B cell (primary cell): ENCODE measurements at regions not wholly inside any gene's neighbourhood (a gene's known extent, or its start where the extent isn't known, plus 50 kb on each side); places are given as distances from the start of the nearest gene placed in this dataset.

ENCODE experiments used
- ATAC-seq: fragments of 200-7000 bp; cut with Tn5 transposase; one replicate; pipeline ENCODE4 v1.10.0; 2021; ENCODE audit warnings: low read depth, mild to moderate bottlenecking, moderate number of reproducible peaks, moderate library complexity
- CTCF ChIA-PET: fragments of 350-600 bp; sonication (Branson Sonifier 250); formaldehyde crosslinking; loops from one replicate; lab custom pipeline; 2021; ENCODE audit warnings: antibody characterized with exemption, inconsistent platforms; lab: Charles Lee
- POLR2A ChIA-PET: fragments of 350-600 bp; sonication (Branson Sonifier 250); formaldehyde crosslinking; loops from one replicate; lab custom pipeline; 2021; ENCODE audit warnings: antibody characterized with exemption; lab: Charles Lee
- DNase-seq: peaks from one replicate; pipeline ENCODE4 v3.0.0; 2013
- H2AFZ ChIP-seq: 2 replicates; pipeline ENCODE4 v1.6.1; 2012; ENCODE audit warnings: mild to moderate bottlenecking, low read depth, low read length; ENCODE audit not compliant: insufficient read depth, poor library complexity, severe bottlenecking
- H3K27ac ChIP-seq, 2 donors: 1 replicate in 1 of 2; 2 replicates in 1 of 2; pipeline ENCODE4 v1.5.1; 2012 to 2013; ENCODE audit warnings: low read length in 2 of 2, mild to moderate bottlenecking in 2 of 2, moderate library complexity in 1 of 2
- H3K27me3 ChIP-seq, 4 experiments: fragments of 200-600 bp in 1 of 4; sonication (generic) in 1 of 4; replicated peaks in 1 of 4; 1 replicate in 2 of 4; 2 replicates in 2 of 4; pipeline versions ENCODE4 v1.6.1 to v1.7.0; 2013 to 2016; ENCODE audit warnings: low read length in 3 of 4, mild to moderate bottlenecking in 2 of 4, mixed read lengths in 1 of 4, moderate library complexity in 1 of 4; ENCODE audit not compliant: insufficient read depth in 4 of 4, control insufficient read depth in 3 of 4; ENCODE audit errors: control extremely low read depth in 1 of 4
- H3K36me3 ChIP-seq, 2 experiments: replicated peaks in 1 of 2; 1 replicate in 1 of 2; 2 replicates in 1 of 2; pipeline versions ENCODE4 v1.6.1 to v1.7.1; 2013; ENCODE audit warnings: low read length in 1 of 2; ENCODE audit not compliant: insufficient read depth in 2 of 2, control insufficient read depth in 1 of 2; ENCODE audit errors: control extremely low read depth in 1 of 2, extremely low read depth in 1 of 2
- H3K4me1 ChIP-seq, 2 donors: fragments of 200-600 bp in 1 of 2; sonication (generic) in 1 of 2; 1 replicate in 1 of 2; 2 replicates in 1 of 2; pipeline versions ENCODE4 v1.5.1 to v1.6.1; 2013 to 2017; ENCODE audit warnings: low read length in 2 of 2; ENCODE audit not compliant: control insufficient read depth in 2 of 2, insufficient read depth in 2 of 2
- H3K4me2 ChIP-seq: replicated peaks from 2 replicates; pipeline ENCODE3; 2012; ENCODE audit warnings: mild to moderate bottlenecking, low read depth, low read length; ENCODE audit not compliant: poor library complexity, severe bottlenecking
- H3K4me3 ChIP-seq, 5 experiments: fragments of 200-600 bp in 1 of 5; sonication (generic) in 1 of 5; 1 replicate in 3 of 5; 2 replicates in 2 of 5; pipeline versions ENCODE4 v1.5.1 to v1.7.0; 2011 to 2016; ENCODE audit warnings: low read length in 4 of 5, mild to moderate bottlenecking in 4 of 5, low read depth in 2 of 5, control low read depth in 1 of 5, moderate library complexity in 1 of 5; ENCODE audit not compliant: insufficient read depth in 1 of 5; ENCODE audit errors: control extremely low read depth in 1 of 5, extremely low read depth in 1 of 5
- H3K79me2 ChIP-seq: fragments of 200-600 bp; sonication (generic); one replicate; pipeline ENCODE4 v1.6.0; 2016; ENCODE audit warnings: low read length; ENCODE audit not compliant: control insufficient read depth, insufficient read depth
- H3K9ac ChIP-seq: fragments of 200-600 bp; sonication (generic); 2 replicates; pipeline ENCODE4 v1.6.1; 2017; ENCODE audit warnings: mild to moderate bottlenecking, low read length, moderate library complexity
- H3K9me3 ChIP-seq, 3 donors: one replicate each; pipeline versions ENCODE4 v1.6.1 to v1.7.1; 2013; ENCODE audit warnings: low read length in 2 of 3; ENCODE audit not compliant: control insufficient read depth in 2 of 3, insufficient read depth in 1 of 3; ENCODE audit errors: control extremely low read depth in 1 of 3
- H4K20me1 ChIP-seq: 2 replicates; pipeline ENCODE4 v1.6.0; 2012; ENCODE audit warnings: mild to moderate bottlenecking, low read length; ENCODE audit not compliant: insufficient read depth, control insufficient read depth, poor library complexity, severe bottlenecking
- H3K27ac Mint-ChIP-seq: one replicate; pipeline ENCODE4 v1.8.0; 2021; ENCODE audit warnings: mixed read lengths
- H3K27me3 Mint-ChIP-seq: one replicate; pipeline ENCODE4 v1.8.0; 2021; ENCODE audit warnings: mixed read lengths
- H3K4me1 Mint-ChIP-seq: one replicate; pipeline ENCODE4 v1.8.0; 2021; ENCODE audit warnings: mixed read lengths
- H3K4me3 Mint-ChIP-seq: one replicate; pipeline ENCODE4 v1.8.0; 2021; ENCODE audit warnings: mixed read lengths
- H3K9me3 Mint-ChIP-seq: one replicate; pipeline ENCODE4 v1.8.0; 2022; ENCODE audit warnings: mixed read lengths; ENCODE audit not compliant: insufficient read depth
- CTCF ChIP-seq: fragments of 200-600 bp; IDR thresholded peaks from one replicate; pipeline ENCODE4 v1.8.0; 2022; ENCODE audit warnings: antibody characterized with exemption, mild to moderate bottlenecking
- EZH2 ChIP-seq: IDR thresholded peaks from 2 replicates; pipeline ENCODE4 v1.6.1; 2012; ENCODE audit warnings: borderline replicate concordance, low read depth, mild to moderate bottlenecking, moderate library complexity, low read length; ENCODE audit not compliant: insufficient read depth, poor library complexity, severe bottlenecking
- WGBS: methylation state at CpG from one replicate; pipeline ENCODE4 v1.1.5; 2013; ENCODE audit warnings: missing lambda C conversion rate; ENCODE audit not compliant: insufficient coverage; 5-methylcytosine and 5-hydroxymethylcytosine counted together
- intact Hi-C: fragments of 100-400 bp; cut with micrococcal nuclease; formaldehyde crosslinking; loops from one replicate; pipeline ENCODE4 v1.10.0; 2022

- Histone ChIP-seq H3K79me2 (no peaks in the 10 kb centered on the region), H3K9ac (no peak overlapping the region), H3K4me1 (no peaks in the 10 kb centered on the region), H3K27ac (no peak overlapping the region), H3K27me3 (no peaks in the 10 kb centered on the region), H3K4me3 (no peak overlapping the region), H4K20me1 (no peaks in the 10 kb centered on the region), H3K4me2 (no peak overlapping the region), H3K36me3 (no peaks in the 10 kb centered on the region), H3K9me3 (no peaks in the 10 kb centered on the region), H2AFZ (no peak overlapping the region)
- DNase-seq, result no peak
- no peak for ATAC-seq
- CTCF ChIA-PET, result no interaction called here
- Mint-ChIP-seq H3K4me1 (no peaks in the 10 kb centered on the region), H3K4me3 (no peak overlapping the region), H3K27ac (no peak overlapping the region), H3K27me3 (peaks cover 3% of the 10 kb centered on the region), H3K9me3 (no peaks in the 10 kb centered on the region)
- no CpG with 5 or more reads among the region's 3 CpGs for WGBS
- TF ChIP-seq CTCF (no peak), EZH2 (no peak)
- POLR2A ChIA-PET, result no interaction called here
- intact Hi-C loops, result no loop called here
These were observed 84.0 kb upstream of the PRICKLE1 start for GRCh38 chr12:42673535-42673934.

DNA sequence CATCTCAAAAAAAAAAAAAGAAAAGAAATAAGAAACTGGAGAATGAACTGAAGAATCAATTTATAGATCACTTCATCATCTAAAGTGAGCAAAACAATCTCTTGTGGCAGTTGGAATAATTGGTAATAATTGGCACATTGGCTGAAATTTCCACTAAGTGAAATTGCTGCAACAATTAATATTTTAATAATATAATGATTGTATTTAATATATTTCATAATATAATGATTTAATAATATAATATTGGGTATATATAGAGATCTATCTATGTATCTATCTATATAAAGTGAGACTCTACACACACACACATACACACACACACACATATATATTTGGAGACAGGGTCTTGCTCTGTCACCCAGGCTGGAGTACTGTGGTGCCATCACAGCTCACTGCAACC lies 81.2 kb upstream of the PRICKLE1 start:
- no peak overlapping the region for H3K4me2 ChIP-seq
- ATAC-seq, result no peak
- H3K9ac ChIP-seq, result no peak overlapping the region
- intact Hi-C loops, result no loop called here
- TF ChIP-seq EZH2, result no peak
- no peak for TF ChIP-seq CTCF
- H3K79me2 ChIP-seq, result no peaks in the 10 kb centered on the region
- no peak overlapping the region for H3K27ac ChIP-seq
- H3K4me3 ChIP-seq, result no peak overlapping the region
- no peaks in the 10 kb centered on the region for H3K27me3 ChIP-seq
- no peaks in the 10 kb centered on the region for H4K20me1 ChIP-seq
- ChIA-PET CTCF (no interaction called here), POLR2A (no interaction called here)
- H3K9me3 ChIP-seq, result no peaks in the 10 kb centered on the region
- no peak overlapping the region for H3K27ac Mint-ChIP-seq
- no peak overlapping the region for H3K4me3 Mint-ChIP-seq
- no peaks in the 10 kb centered on the region for H3K4me1 ChIP-seq
- no peaks in the 10 kb centered on the region for H3K36me3 ChIP-seq
- peaks cover 6% of the 10 kb centered on the region for H3K27me3 Mint-ChIP-seq
- H3K4me1 Mint-ChIP-seq, result no peaks in the 10 kb centered on the region
- H2AFZ ChIP-seq, result no peak overlapping the region
- DNase-seq, result no peak
- no peaks in the 10 kb centered on the region for H3K9me3 Mint-ChIP-seq
